ENCODE measurements at regions not wholly inside any gene's neighbourhood (a gene's known extent, or its start where the extent isn't known, plus 50 kb on each side); places are given as distances from the start of the nearest gene placed in this dataset.

- in situ Hi-C loops (cut with HindIII; ENCODE audit: low pct_unique_long_range_greater_than_20kb, low sequenced_read_pairs) (no loop called here), intact Hi-C loops (cut with micrococcal nuclease; ENCODE audit: unreplicated experiment) (no loop called here)
- DNase-seq (ENCODE audit: low read depth, low spot score) (no peak), ATAC-seq (no peak)
- BruUV-seq (replicated peaks): no TSS peak
- no peaks in the 10 kb centered on the region for H3K27me3 ChIP-seq (ENCODE audit: control insufficient read depth, insufficient read depth, low read length)
- H3K4me3 ChIP-seq (ENCODE audit: low read depth in 2 of 2, low read length in 2 of 2): no peak overlapping the region
- no peaks in the 10 kb centered on the region for H3K4me1 ChIP-seq (ENCODE audit: control insufficient read depth, insufficient read depth, low read length)
- no peaks in the 10 kb centered on the region for H3K36me3 ChIP-seq (ENCODE audit: control insufficient read depth, insufficient read depth, low read length)
- TF ChIP-seq CTCF (IDR thresholded peaks at IDR 0.05) (no peak), REST (IDR thresholded peaks at IDR 0.05; ENCODE audit: insufficient read depth in 1 of 2, low read depth in 2 of 2, low read length in 1 of 2) (no peak), POLR2AphosphoS5 (IDR thresholded peaks at IDR 0.05; ENCODE audit: low read depth, low read length) (no peak), TCF7L2 (IDR thresholded peaks at IDR 0.05; ENCODE audit: low read depth, low read length) (no peak), SIN3A (IDR thresholded peaks at IDR 0.05; ENCODE audit: borderline replicate concordance, insufficient read depth, low read depth, low read length) (no peak)
- no peak overlapping the region for H3K27ac ChIP-seq (ENCODE audit: low read length)
- CTCF ChIA-PET: no interaction called here
- POLR2A ChIA-PET: no interaction called here
- peaks cover 3% of the 10 kb centered on the region; the same call in 1 of the 2 replicates for H3K9me3 ChIP-seq (ENCODE audit: control insufficient read depth, insufficient read depth, low read depth, low read length)
Measured at GRCh38 chr3:174387736-174388135, 471.4 kb upstream of the NAALADL2 start.

- BruUV-seq (replicated peaks): no TSS peak
- H3K4me1 ChIP-seq (ENCODE audit: control insufficient read depth, insufficient read depth, low read length): no peaks in the 10 kb centered on the region
- no peaks in the 10 kb centered on the region; the same call in 1 of the 2 replicates for H3K9me3 ChIP-seq (ENCODE audit: control insufficient read depth, insufficient read depth, low read depth, low read length)
- DNase-seq (ENCODE audit: low read depth, low spot score) (no peak), ATAC-seq (no peak)
- H3K36me3 ChIP-seq (ENCODE audit: control insufficient read depth, insufficient read depth, low read length): no peaks in the 10 kb centered on the region
- no peak overlapping the region for H3K4me3 ChIP-seq (ENCODE audit: low read depth in 2 of 2, low read length in 2 of 2)
- H3K27ac ChIP-seq (ENCODE audit: low read length): no peak overlapping the region
- in situ Hi-C loops (cut with HindIII; ENCODE audit: low pct_unique_long_range_greater_than_20kb, low sequenced_read_pairs) (no loop called here), intact Hi-C loops (cut with micrococcal nuclease; ENCODE audit: unreplicated experiment) (no loop called here)
- ChIA-PET CTCF (no interaction called here), POLR2A (no interaction called here)
- TF ChIP-seq CTCF (IDR thresholded peaks at IDR 0.05) (peak; percentile 54; the same call in 1 of the 2 replicates), POLR2AphosphoS5 (IDR thresholded peaks at IDR 0.05; ENCODE audit: low read depth, low read length) (no peak), TCF7L2 (IDR thresholded peaks at IDR 0.05; ENCODE audit: low read depth, low read length) (no peak)
- no peaks in the 10 kb centered on the region for H3K27me3 ChIP-seq (ENCODE audit: control insufficient read depth, insufficient read depth, low read length)
Measured at GRCh38 chr3:174397848-174398247, 461.3 kb upstream of the NAALADL2 start.
